H9 (cell line): ENCODE measurements at regions not wholly inside any gene's neighbourhood (a gene's known extent, or its start where the extent isn't known, plus 50 kb on each side); places are given as distances from the start of the nearest gene placed in this dataset.
"Not testable (repeated sequence)": the region's sequence is repeated elsewhere in the genome, so short reads cannot be mapped to it uniquely, and the experiment has no call there.

Experiments used
- DNase-seq: peaks from one replicate; pipeline ENCODE4 v3.0.0-alpha.2; 2017
- H2AFZ ChIP-seq: one replicate; pipeline ENCODE4 v1.6.1; 2013; ENCODE audit warnings: mild to moderate bottlenecking, low read length, control low read depth, moderate library complexity
- H2AK5ac ChIP-seq: 2 replicates; pipeline ENCODE4 v1.6.1; 2013; ENCODE audit warnings: low read length, control low read depth, mixed read lengths; ENCODE audit not compliant: insufficient read length
- H2BK120ac ChIP-seq: one replicate; pipeline ENCODE4 v1.6.1; 2013; ENCODE audit warnings: low read depth, mild to moderate bottlenecking, low read length, control low read depth, inconsistent platforms; ENCODE audit not compliant: poor library complexity, severe bottlenecking
- H2BK12ac ChIP-seq: 2 replicates; pipeline ENCODE4 v1.6.1; 2013; ENCODE audit warnings: low read length, control low read depth, mixed read lengths, low read depth; ENCODE audit not compliant: insufficient read length
- H2BK15ac ChIP-seq: 2 replicates; pipeline ENCODE4 v1.6.1; 2013; ENCODE audit warnings: low read depth, low read length, control low read depth
- H2BK20ac ChIP-seq: one replicate; pipeline ENCODE4 v1.6.1; 2013; ENCODE audit warnings: low read depth, mild to moderate bottlenecking, low read length, control low read depth, inconsistent platforms; ENCODE audit not compliant: poor library complexity, severe bottlenecking
- H2BK5ac ChIP-seq: 2 replicates; pipeline ENCODE4 v1.6.1; 2013; ENCODE audit warnings: low read length, control low read depth, mixed read lengths; ENCODE audit not compliant: insufficient read length
- H3K14ac ChIP-seq: 2 replicates; pipeline ENCODE4 v1.6.1; 2013; ENCODE audit warnings: low read length, control low read depth; ENCODE audit not compliant: insufficient read depth
- H3K18ac ChIP-seq: 2 replicates; pipeline ENCODE4 v1.6.1; 2013; ENCODE audit warnings: low read depth, mild to moderate bottlenecking, mixed read lengths, low read length, control low read depth; ENCODE audit not compliant: insufficient read length
- H3K23ac ChIP-seq: 2 replicates; pipeline ENCODE4 v1.6.1; 2013; ENCODE audit warnings: low read length, control low read depth, mixed read lengths, low read depth; ENCODE audit not compliant: insufficient read length
- H3K23me2 ChIP-seq: 2 replicates; pipeline ENCODE4 v1.6.1; 2013; ENCODE audit warnings: low read depth, mild to moderate bottlenecking, mixed read lengths, low read length, control low read depth; ENCODE audit not compliant: insufficient read length, poor library complexity, severe bottlenecking
- H3K27ac ChIP-seq: 2 replicates; pipeline ENCODE4 v1.5.1; 2013; ENCODE audit warnings: low read length, control low read depth, mixed read lengths, low read depth; ENCODE audit not compliant: insufficient read length
- H3K27me3 ChIP-seq: 2 replicates; pipeline ENCODE4 v1.6.1; 2013; ENCODE audit warnings: low read length, control low read depth, inconsistent platforms; ENCODE audit not compliant: insufficient read depth
- H3K4ac ChIP-seq: 2 replicates; pipeline ENCODE4 v1.6.1; 2013; ENCODE audit warnings: low read depth, mild to moderate bottlenecking, control low read depth, inconsistent platforms, low read length, moderate library complexity
- H3K4me1 ChIP-seq: 2 replicates; pipeline ENCODE4 v1.6.1; 2013; ENCODE audit warnings: low read length, control low read depth, inconsistent platforms; ENCODE audit not compliant: insufficient read depth
- H3K4me2 ChIP-seq: 2 replicates; pipeline ENCODE4 v1.6.1; 2013; ENCODE audit warnings: low read length, control low read depth, mixed read lengths; ENCODE audit not compliant: insufficient read length, insufficient read depth
- H3K56ac ChIP-seq: 2 replicates; pipeline ENCODE4 v1.6.1; 2013; ENCODE audit warnings: low read depth, mild to moderate bottlenecking, mixed read lengths, low read length, control low read depth; ENCODE audit not compliant: insufficient read length
- H3K79me1 ChIP-seq: 2 replicates; pipeline ENCODE4 v1.6.1; 2013; ENCODE audit warnings: low read depth, mild to moderate bottlenecking, moderate library complexity, low read length, control low read depth, inconsistent platforms; ENCODE audit not compliant: insufficient read depth, poor library complexity, severe bottlenecking
- H3K79me2 ChIP-seq: 2 replicates; pipeline ENCODE4 v1.6.1; 2013; ENCODE audit warnings: low read length, control low read depth, inconsistent platforms; ENCODE audit not compliant: insufficient read depth
- H3K9ac ChIP-seq: 2 replicates; pipeline ENCODE4 v1.6.1; 2013; ENCODE audit warnings: low read length, control low read depth, mixed read lengths; ENCODE audit not compliant: insufficient read length; ENCODE audit errors: extremely low read depth
- H3K9me3 ChIP-seq: one replicate; pipeline ENCODE4 v1.6.1; 2013; ENCODE audit warnings: low read depth, low read length, inconsistent platforms; ENCODE audit not compliant: control insufficient read depth
- H3T11ph ChIP-seq: one replicate; pipeline ENCODE4 v1.6.1; 2013; ENCODE audit warnings: mild to moderate bottlenecking, low read length, control low read depth, inconsistent platforms
- H4K20me1 ChIP-seq: one replicate; pipeline ENCODE4 v1.6.1; 2013; ENCODE audit not compliant: control insufficient read depth, insufficient read length, insufficient read depth
- H4K5ac ChIP-seq: 2 replicates; pipeline ENCODE4 v1.6.1; 2013; ENCODE audit warnings: low read depth, mild to moderate bottlenecking, mixed read lengths, low read length, control low read depth; ENCODE audit not compliant: insufficient read length
- H4K8ac ChIP-seq: replicated peaks from 2 replicates; pipeline ENCODE4 v1.6.1; 2013; ENCODE audit warnings: low read length, control low read depth, mixed read lengths, low read depth; ENCODE audit not compliant: insufficient read length
- H4K91ac ChIP-seq: 2 replicates; pipeline ENCODE4 v1.6.1; 2013; ENCODE audit warnings: low read depth, mild to moderate bottlenecking, moderate library complexity, mixed read lengths, low read length, control low read depth; ENCODE audit not compliant: insufficient read length
- H3K27ac Mint-ChIP-seq, 3 experiments: 2 replicates in 2 of 3; 3 replicates in 1 of 3; pipeline ENCODE4 v1.8.0; 2020 to 2021; ENCODE audit warnings: mixed read lengths in 3 of 3, mild to moderate bottlenecking in 1 of 3, moderate library complexity in 1 of 3
- H3K27me3 Mint-ChIP-seq: 2 replicates; pipeline ENCODE4 v1.8.0; 2021; ENCODE audit warnings: low read depth, mild to moderate bottlenecking, moderate library complexity, mixed read lengths
- H3K36me3 Mint-ChIP-seq, 3 experiments: 2 replicates in 2 of 3; 3 replicates in 1 of 3; pipeline ENCODE4 v1.8.0; 2020 to 2021; ENCODE audit warnings: low read depth in 3 of 3, mixed read lengths in 3 of 3; ENCODE audit not compliant: insufficient read depth in 1 of 3
- H3K4me1 Mint-ChIP-seq, 2 experiments: 2 replicates each; pipeline ENCODE4 v1.8.0; 2020; ENCODE audit warnings: mixed read lengths in 2 of 2
- H3K4me3 Mint-ChIP-seq, 2 experiments: 2 replicates in 1 of 2; 3 replicates in 1 of 2; pipeline ENCODE4 v1.8.0; 2020 to 2021; ENCODE audit warnings: mild to moderate bottlenecking in 2 of 2, mixed read lengths in 2 of 2, moderate library complexity in 1 of 2
- H3K9me3 Mint-ChIP-seq, 2 experiments: 2 replicates in 1 of 2; 3 replicates in 1 of 2; pipeline ENCODE4 v1.8.0; 2020; ENCODE audit warnings: mild to moderate bottlenecking in 2 of 2, mixed read lengths in 2 of 2, moderate library complexity in 1 of 2
- WGBS: extraction: QIAGEN DNeasy Blood & Tissue Kit; methylation state at CpG from one replicate; pipeline ENCODE4 v1.1.7; 2013; ENCODE audit warnings: missing lambda C conversion rate, low lambda C conversion rate, mixed read lengths; ENCODE audit not compliant: insufficient read length; ENCODE audit errors: extremely low coverage; 5-methylcytosine and 5-hydroxymethylcytosine counted together
- TF ChIP-seq, protein P1 (sequence below): fragments of 200-600 bp; sonication (generic); conservative IDR thresholded peaks from 3 replicates; pipeline ENCODE4 v1.8.0; 2021; ENCODE audit warnings: antibody characterized with exemption, mild to moderate bottlenecking

DNA sequence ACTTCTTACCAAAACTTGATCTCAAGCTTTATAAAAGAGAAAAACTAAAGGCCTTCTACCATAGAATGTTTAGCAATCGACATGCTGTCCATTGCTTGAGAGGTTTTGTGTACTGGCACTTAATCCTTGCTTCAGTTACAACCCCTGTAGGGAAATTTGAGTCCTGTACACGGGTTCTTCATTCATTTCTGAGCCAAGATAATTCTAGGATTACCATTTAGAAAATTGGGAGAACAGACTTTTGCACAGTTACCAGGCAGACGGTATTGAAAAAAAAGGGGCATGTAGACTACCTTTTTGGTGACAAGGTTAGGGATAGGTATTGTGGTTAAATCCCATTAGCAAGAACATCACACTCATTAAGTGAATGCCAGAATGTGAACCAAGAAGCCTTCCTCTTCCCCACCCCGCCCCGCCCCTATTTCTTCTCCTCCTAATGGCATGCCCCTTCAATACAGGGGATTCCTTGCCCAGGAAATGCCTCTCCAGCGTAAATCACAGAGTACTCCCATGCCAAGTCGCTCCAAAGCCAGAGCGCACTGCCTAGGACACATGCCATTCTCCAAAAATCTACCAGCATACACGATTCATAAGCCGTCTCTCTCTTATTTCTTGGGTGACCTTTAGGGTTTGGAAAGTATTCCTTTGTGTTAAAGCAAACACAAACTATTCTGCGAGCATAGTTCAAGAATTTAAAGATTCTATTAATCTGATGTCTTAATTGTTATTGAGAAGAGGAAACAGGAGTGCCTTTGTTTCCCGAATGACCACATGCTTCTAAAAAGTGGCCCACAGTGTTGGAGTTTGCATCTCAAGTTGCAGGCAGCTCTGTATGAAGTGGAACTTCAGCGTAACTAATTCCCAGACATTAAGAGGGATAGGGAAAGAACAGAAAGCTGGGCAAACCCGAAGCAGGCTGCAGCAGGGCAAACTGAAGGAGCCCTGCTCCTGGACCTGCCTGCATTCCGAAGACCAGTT is 164.0 kb upstream of the NR2F2 start:
- no peak overlapping the region for H3K23ac ChIP-seq
- Mint-ChIP-seq H3K36me3 (peaks cover 6 to 17% (median 9%) of the 10 kb centered on the region in 3 experiments), H3K27me3 (peaks cover 18% of the 10 kb centered on the region), H3K27ac (no peak overlapping the region; a peak in 1 of 7 replicates), H3K9me3 (peaks cover 12 to 15% of the 10 kb centered on the region in 2 experiments), H3K4me1 (peaks cover 28 to 29% of the 10 kb centered on the region in 2 experiments), H3K4me3 (no peak overlapping the region; a peak in 1 of 5 replicates)
- H3K9ac ChIP-seq, result no peak overlapping the region
- no peaks in the 10 kb centered on the region for H3K9me3 ChIP-seq
- no peak for DNase-seq
- H2BK12ac ChIP-seq, result no peak overlapping the region
- no peak overlapping the region for H2BK20ac ChIP-seq
- H2BK5ac ChIP-seq, result no peak overlapping the region
- H2AK5ac ChIP-seq, result no peak overlapping the region
- no peaks in the 10 kb centered on the region for H3K79me2 ChIP-seq
- no peak overlapping the region for H3K56ac ChIP-seq
- H2BK15ac ChIP-seq, result no peak overlapping the region
- H3K27me3 ChIP-seq, result no peaks in the 10 kb centered on the region
- no peaks in the 10 kb centered on the region for H3K79me1 ChIP-seq
- no peak overlapping the region for H3K18ac ChIP-seq
- no peaks in the 10 kb centered on the region for H4K20me1 ChIP-seq
- H3K23me2 ChIP-seq, result no peaks in the 10 kb centered on the region
- H4K91ac ChIP-seq, result no peak overlapping the region
- H3K4ac ChIP-seq, result no peak overlapping the region
- no peak overlapping the region for H3T11ph ChIP-seq
- TF ChIP-seq, protein P1, sequence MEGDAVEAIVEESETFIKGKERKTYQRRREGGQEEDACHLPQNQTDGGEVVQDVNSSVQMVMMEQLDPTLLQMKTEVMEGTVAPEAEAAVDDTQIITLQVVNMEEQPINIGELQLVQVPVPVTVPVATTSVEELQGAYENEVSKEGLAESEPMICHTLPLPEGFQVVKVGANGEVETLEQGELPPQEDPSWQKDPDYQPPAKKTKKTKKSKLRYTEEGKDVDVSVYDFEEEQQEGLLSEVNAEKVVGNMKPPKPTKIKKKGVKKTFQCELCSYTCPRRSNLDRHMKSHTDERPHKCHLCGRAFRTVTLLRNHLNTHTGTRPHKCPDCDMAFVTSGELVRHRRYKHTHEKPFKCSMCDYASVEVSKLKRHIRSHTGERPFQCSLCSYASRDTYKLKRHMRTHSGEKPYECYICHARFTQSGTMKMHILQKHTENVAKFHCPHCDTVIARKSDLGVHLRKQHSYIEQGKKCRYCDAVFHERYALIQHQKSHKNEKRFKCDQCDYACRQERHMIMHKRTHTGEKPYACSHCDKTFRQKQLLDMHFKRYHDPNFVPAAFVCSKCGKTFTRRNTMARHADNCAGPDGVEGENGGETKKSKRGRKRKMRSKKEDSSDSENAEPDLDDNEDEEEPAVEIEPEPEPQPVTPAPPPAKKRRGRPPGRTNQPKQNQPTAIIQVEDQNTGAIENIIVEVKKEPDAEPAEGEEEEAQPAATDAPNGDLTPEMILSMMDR, result no peak
- H3K4me1 ChIP-seq, result peaks cover 6% of the 10 kb centered on the region; the same call in 1 of the 2 replicates
- H3K4me2 ChIP-seq, result no peak overlapping the region
- no peak overlapping the region for H2AFZ ChIP-seq
- H4K8ac ChIP-seq, result no peak overlapping the region
- no peak overlapping the region for H3K14ac ChIP-seq
- H3K27ac ChIP-seq, result no peak overlapping the region
- no peak overlapping the region for H2BK120ac ChIP-seq
- WGBS, result no CpG with 5 or more reads among the region's 15 CpGs
- H4K5ac ChIP-seq, result no peak overlapping the region

DNA sequence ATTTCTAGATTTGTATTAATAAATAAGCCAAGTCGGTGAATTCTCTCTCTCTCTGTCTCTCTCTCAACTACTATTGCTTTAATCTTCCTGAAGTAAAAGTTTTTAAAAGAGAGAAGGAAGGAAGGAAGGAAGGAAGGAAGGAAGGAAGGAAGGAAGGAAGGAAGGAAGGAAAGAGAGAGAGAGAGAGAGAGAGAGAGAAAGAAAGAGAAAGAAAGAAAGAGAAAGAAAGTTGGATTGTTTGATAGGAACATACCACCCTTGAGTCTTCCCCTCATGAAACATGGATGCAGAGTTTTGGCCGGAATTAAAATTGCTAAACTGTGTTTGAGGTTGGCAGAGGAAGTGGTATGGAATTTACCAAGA is 159.9 kb upstream of the NR2F2 start:
- H3K9ac ChIP-seq, H3K4me2 ChIP-seq, H3K23me2 ChIP-seq, H3K79me2 ChIP-seq, H3T11ph ChIP-seq, H3K23ac ChIP-seq, H2BK12ac ChIP-seq, H3K4ac ChIP-seq, H2BK15ac ChIP-seq, H3K9me3 ChIP-seq, H2BK120ac ChIP-seq, H2AFZ ChIP-seq, H3K18ac ChIP-seq, H4K8ac ChIP-seq, H4K20me1 ChIP-seq, DNase-seq, H4K5ac ChIP-seq, H3K27ac ChIP-seq, H3K79me1 ChIP-seq, H4K91ac ChIP-seq, H3K56ac ChIP-seq, H3K4me3 Mint-ChIP-seq, H3K27ac Mint-ChIP-seq, H3K14ac ChIP-seq, H2BK5ac ChIP-seq, H2BK20ac ChIP-seq, H3K27me3 ChIP-seq, H2AK5ac ChIP-seq: not testable (repeated sequence)
- peaks cover 21 to 22% of the 10 kb centered on the region in 2 experiments for H3K4me1 Mint-ChIP-seq
- H3K36me3 Mint-ChIP-seq, result peaks cover 6 to 17% (median 9%) of the 10 kb centered on the region in 3 experiments
- H3K27me3 Mint-ChIP-seq, result peaks cover 14% of the 10 kb centered on the region
- H3K4me1 ChIP-seq, result peaks cover 10% of the 10 kb centered on the region; the same call in 1 of the 2 replicates
- WGBS, result no CpG with 5 or more reads among the region's 2 CpGs
- H3K9me3 Mint-ChIP-seq, result peaks cover 12 to 15% of the 10 kb centered on the region in 2 experiments
